Testis (tissue), 2 donors: ENCODE measurements at regions not wholly inside any gene's neighbourhood (a gene's known extent, or its start where the extent isn't known, plus 50 kb on each side); places are given as distances from the start of the nearest gene placed in this dataset.

Experiments used
- DNase-seq: peaks from one replicate; pipeline ENCODE4 v3.0.0-alpha.2; 2019
- H3K27ac ChIP-seq, 2 donors: fragments of 200-600 bp; sonication (generic); one replicate each; pipeline ENCODE4 v1.5.1; 2019
- H3K27me3 ChIP-seq: fragments of 200-600 bp; sonication (generic); one replicate; pipeline ENCODE4 v1.5.1; 2019
- H3K36me3 ChIP-seq: fragments of 200-600 bp; sonication (generic); one replicate; pipeline ENCODE4 v1.5.1; 2017; ENCODE audit warnings: low read depth; ENCODE audit errors: missing control alignments
- H3K4me1 ChIP-seq: fragments of 200-600 bp; sonication (generic); one replicate; pipeline ENCODE4 v1.5.1; 2019
- H3K4me3 ChIP-seq, 2 donors: fragments of 200-600 bp; sonication (generic); one replicate each; pipeline ENCODE4 v1.5.1; 2017 to 2019
- H3K9me3 ChIP-seq: fragments of 200-600 bp; sonication (generic); one replicate; pipeline ENCODE4 v1.5.1; 2017
- CTCF ChIP-seq, 3 experiments: fragments of 450-650 bp in 2 of 3; fragments of 200-600 bp in 1 of 3; sonication (generic) in 1 of 3; IDR thresholded peaks; one replicate each; pipeline ENCODE4 v1.5.1; 2016 to 2019; ENCODE audit warnings: antibody characterized with exemption in 3 of 3, mild to moderate bottlenecking in 2 of 3, moderate library complexity in 1 of 3
- POLR2A ChIP-seq: fragments of 450-650 bp; IDR thresholded peaks from one replicate; pipeline ENCODE4 v1.6.1; 2017; ENCODE audit warnings: antibody characterized with exemption, mild to moderate bottlenecking, moderate library complexity
- WGBS, 2 donors: methylation state at CpG; one replicate each; pipeline ENCODE4 v1.1.5; 2018; 5-methylcytosine and 5-hydroxymethylcytosine counted together
- intact Hi-C: fragments of 100-400 bp; cut with DNase I; formaldehyde crosslinking; loops from one replicate; pipeline ENCODE4 v1.15.1; 2023; ENCODE audit warnings: low total_unique reads

- intact Hi-C loops: no loop called here
- no peaks in the 10 kb centered on the region for H3K36me3 ChIP-seq
- 16 to 20% methylated on average over 10 of the region's 10 CpGs for WGBS, 2 donors
- no peaks in the 10 kb centered on the region for H3K9me3 ChIP-seq
- DNase-seq: no peak
- no peaks in the 10 kb centered on the region for H3K4me1 ChIP-seq
- no peaks in the 10 kb centered on the region for H3K27me3 ChIP-seq
- H3K27ac ChIP-seq: no peak overlapping the region
- TF ChIP-seq CTCF (IDR thresholded peaks at IDR 0.05): no peak
- no peak for TF ChIP-seq POLR2A
- no peak overlapping the region for H3K4me3 ChIP-seq
Observed at GRCh38 chr12:127761880-127762279, 505.1 kb upstream of the TMEM132C start.

- no peaks in the 10 kb centered on the region for H3K27me3 ChIP-seq
- no peak for DNase-seq
- 47 to 63% methylated on average over 1 of the region's 1 CpG for WGBS, 2 donors
- intact Hi-C loops: no loop called here
- no peaks in the 10 kb centered on the region for H3K36me3 ChIP-seq
- no peak overlapping the region for H3K27ac ChIP-seq
- H3K4me3 ChIP-seq: no peak overlapping the region
- TF ChIP-seq POLR2A (no peak), CTCF (IDR thresholded peaks at IDR 0.05) (no peak)
- H3K9me3 ChIP-seq: no peaks in the 10 kb centered on the region
- no peaks in the 10 kb centered on the region for H3K4me1 ChIP-seq
Observed at GRCh38 chr12:127767656-127768055, 499.3 kb upstream of the TMEM132C start.

GRCh38 chr12:127770118-127770517, 496.9 kb upstream of the TMEM132C start:
- no peaks in the 10 kb centered on the region for H3K27me3 ChIP-seq
- H3K36me3 ChIP-seq: no peaks in the 10 kb centered on the region
- H3K9me3 ChIP-seq: no peaks in the 10 kb centered on the region
- WGBS, 2 donors: 37 to 43% methylated on average over 8 of the region's 8 CpGs
- no peaks in the 10 kb centered on the region for H3K4me1 ChIP-seq
- intact Hi-C loops: no loop called here
- no peak overlapping the region for H3K4me3 ChIP-seq
- no peak for TF ChIP-seq POLR2A
- no peak for TF ChIP-seq CTCF (IDR thresholded peaks at IDR 0.05)
- peak; percentile 59 for DNase-seq
- no peak overlapping the region for H3K27ac ChIP-seq

GRCh38 chr12:127771546-127771945, 495.4 kb upstream of the TMEM132C start:
- 59 to 60% methylated on average over 3 of the region's 3 CpGs for WGBS, 2 donors
- Histone ChIP-seq H3K9me3 (no peaks in the 10 kb centered on the region), H3K36me3 (no peaks in the 10 kb centered on the region), H3K4me3 (no peak overlapping the region), H3K27me3 (no peaks in the 10 kb centered on the region), H3K27ac (no peak overlapping the region), H3K4me1 (no peaks in the 10 kb centered on the region)
- TF ChIP-seq CTCF (IDR thresholded peaks at IDR 0.05): no peak
- no peak for TF ChIP-seq POLR2A
- no peak for DNase-seq
- intact Hi-C loops: no loop called here

DNA sequence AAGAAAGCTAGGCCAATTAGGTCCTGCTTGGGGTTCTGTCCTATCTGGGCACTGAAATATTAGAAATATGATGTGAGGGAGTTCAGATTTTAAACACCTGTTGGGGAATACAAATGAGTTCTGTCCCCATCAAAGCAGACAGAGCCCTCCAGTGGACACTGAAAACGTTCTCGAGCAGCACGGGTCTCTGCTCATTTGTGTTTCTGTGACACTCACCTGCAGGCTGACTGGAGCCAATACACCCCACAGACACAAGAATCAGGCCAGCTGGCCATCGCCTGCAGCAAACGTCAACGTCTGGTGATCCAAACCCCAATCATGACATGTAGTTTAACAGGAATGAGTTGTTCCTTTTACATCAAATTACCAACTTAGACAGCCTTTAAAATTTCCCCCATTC, 493.4 kb upstream of the TMEM132C start:
- no peak overlapping the region for H3K27ac ChIP-seq
- no peak for DNase-seq
- H3K36me3 ChIP-seq: no peaks in the 10 kb centered on the region
- intact Hi-C loops: no loop called here
- no peaks in the 10 kb centered on the region for H3K9me3 ChIP-seq
- H3K4me1 ChIP-seq: no peaks in the 10 kb centered on the region
- H3K27me3 ChIP-seq: no peaks in the 10 kb centered on the region
- no peak overlapping the region for H3K4me3 ChIP-seq
- TF ChIP-seq CTCF (IDR thresholded peaks at IDR 0.05) (no peak), POLR2A (no peak)
- WGBS, 2 donors: 48% methylated on average over 6 of the region's 6 CpGs
